ENCODE measurements at regions not wholly inside any gene's neighbourhood (a gene's known extent, or its start where the extent isn't known, plus 50 kb on each side); places are given as distances from the start of the nearest gene placed in this dataset.

DNA sequence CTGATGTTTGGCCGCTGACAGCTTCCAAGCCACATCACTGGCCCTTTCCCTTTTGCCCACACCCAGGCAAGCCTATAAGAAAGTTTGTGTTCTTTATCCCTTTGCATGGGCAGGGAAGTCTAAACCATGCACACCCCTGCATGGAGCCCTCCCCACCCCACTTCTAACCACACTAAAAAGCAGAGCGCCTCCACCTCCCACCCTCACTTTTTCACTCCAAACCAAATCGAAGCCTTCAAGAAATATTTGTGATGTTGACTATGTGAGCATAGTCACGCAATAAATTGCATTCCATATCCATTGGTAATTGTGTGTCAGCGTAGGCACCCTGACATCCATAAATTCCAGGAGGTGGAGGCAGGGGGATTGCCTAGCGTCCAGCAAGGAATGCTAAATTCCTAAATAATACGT is 104.4 kb upstream of the LSM14A start:
- no TSS peak for BruUV-seq (replicated peaks)
- ChIA-PET CTCF (no interaction called here), POLR2A (ENCODE audit: unreplicated experiment) (no interaction called here)
- no peaks in the 10 kb centered on the region for H3K79me2 ChIP-seq (ENCODE audit: low read depth)
- no peak overlapping the region for H3K4me3 ChIP-seq
- H3K9me2 ChIP-seq (ENCODE audit: insufficient read depth), result no peaks in the 10 kb centered on the region
- no peaks in the 10 kb centered on the region; the same call in 1 of the 2 replicates for H3F3A ChIP-seq (ENCODE audit: insufficient read depth, low read depth)
- TF ChIP-seq, protein P1, sequence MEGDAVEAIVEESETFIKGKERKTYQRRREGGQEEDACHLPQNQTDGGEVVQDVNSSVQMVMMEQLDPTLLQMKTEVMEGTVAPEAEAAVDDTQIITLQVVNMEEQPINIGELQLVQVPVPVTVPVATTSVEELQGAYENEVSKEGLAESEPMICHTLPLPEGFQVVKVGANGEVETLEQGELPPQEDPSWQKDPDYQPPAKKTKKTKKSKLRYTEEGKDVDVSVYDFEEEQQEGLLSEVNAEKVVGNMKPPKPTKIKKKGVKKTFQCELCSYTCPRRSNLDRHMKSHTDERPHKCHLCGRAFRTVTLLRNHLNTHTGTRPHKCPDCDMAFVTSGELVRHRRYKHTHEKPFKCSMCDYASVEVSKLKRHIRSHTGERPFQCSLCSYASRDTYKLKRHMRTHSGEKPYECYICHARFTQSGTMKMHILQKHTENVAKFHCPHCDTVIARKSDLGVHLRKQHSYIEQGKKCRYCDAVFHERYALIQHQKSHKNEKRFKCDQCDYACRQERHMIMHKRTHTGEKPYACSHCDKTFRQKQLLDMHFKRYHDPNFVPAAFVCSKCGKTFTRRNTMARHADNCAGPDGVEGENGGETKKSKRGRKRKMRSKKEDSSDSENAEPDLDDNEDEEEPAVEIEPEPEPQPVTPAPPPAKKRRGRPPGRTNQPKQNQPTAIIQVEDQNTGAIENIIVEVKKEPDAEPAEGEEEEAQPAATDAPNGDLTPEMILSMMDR (conservative IDR thresholded peaks at IDR 0.05), result no peak
- TF ChIP-seq EZH2 (IDR thresholded peaks at IDR 0.05; ENCODE audit: low read depth), result no peak
- H3K4me1 ChIP-seq (replicated peaks; ENCODE audit: insufficient read depth), result no peaks in the 10 kb centered on the region
- DNase-seq, result no peak
- H3K4me2 ChIP-seq, result no peak overlapping the region
- H3K9me3 ChIP-seq (ENCODE audit: insufficient read depth, low read depth), result no peaks in the 10 kb centered on the region
- H3K27ac ChIP-seq, result no peak overlapping the region
- peaks cover 60% of the 10 kb centered on the region for H3K27me3 ChIP-seq (ENCODE audit: insufficient read depth, low read depth)
- intact Hi-C loops (cut with micrococcal nuclease; ENCODE audit: unreplicated experiment), result no loop called here
- no peaks in the 10 kb centered on the region for H3K36me3 ChIP-seq (ENCODE audit: low read depth)
- no peak overlapping the region for H2AFZ ChIP-seq
- no peaks in the 10 kb centered on the region for H4K20me1 ChIP-seq (ENCODE audit: insufficient read depth)

DNA sequence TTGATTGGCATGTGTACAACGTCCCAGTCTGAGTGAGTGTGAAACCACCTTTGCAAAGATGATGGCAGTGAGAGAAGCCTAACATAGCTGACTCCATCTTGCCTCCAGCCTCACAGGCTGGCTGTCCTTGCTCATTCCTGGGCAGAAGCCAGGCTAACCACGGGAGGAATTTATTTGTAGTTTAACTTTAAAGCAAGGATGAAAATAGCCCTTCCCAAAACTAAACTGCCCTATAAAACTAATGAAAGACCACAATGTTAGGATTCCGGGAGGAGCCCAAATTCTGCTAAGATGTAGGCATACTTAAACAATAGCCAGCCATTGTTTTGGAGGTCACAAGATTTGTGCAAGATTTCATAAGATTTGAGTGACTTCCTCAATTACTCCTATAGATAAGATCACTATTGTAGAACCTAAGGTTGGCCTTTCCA is 96.6 kb upstream of the LSM14A start:
- Histone ChIP-seq H3K4me2 (no peak overlapping the region), H3K27ac (no peak overlapping the region), H4K20me1 (ENCODE audit: insufficient read depth) (no peaks in the 10 kb centered on the region), H3K79me2 (ENCODE audit: low read depth) (no peaks in the 10 kb centered on the region), H2AFZ (no peak overlapping the region), H3K27me3 (ENCODE audit: insufficient read depth, low read depth) (peaks cover 26% of the 10 kb centered on the region; the same call in 1 of the 2 replicates), H3K4me3 (no peak overlapping the region), H3K4me1 (replicated peaks; ENCODE audit: insufficient read depth) (no peaks in the 10 kb centered on the region), H3F3A (ENCODE audit: insufficient read depth, low read depth) (no peaks in the 10 kb centered on the region), H3K36me3 (ENCODE audit: low read depth) (no peaks in the 10 kb centered on the region), H3K9me3 (ENCODE audit: insufficient read depth, low read depth) (no peaks in the 10 kb centered on the region), H3K9me2 (ENCODE audit: insufficient read depth) (no peaks in the 10 kb centered on the region)
- no peak for DNase-seq
- no TSS peak for BruUV-seq (replicated peaks)
- POLR2A ChIA-PET (ENCODE audit: unreplicated experiment), result no interaction called here
- CTCF ChIA-PET, result no interaction called here
- TF ChIP-seq, protein P1 (conservative IDR thresholded peaks at IDR 0.05), result no peak
- TF ChIP-seq EZH2 (IDR thresholded peaks at IDR 0.05; ENCODE audit: low read depth), result no peak
- intact Hi-C loops (cut with micrococcal nuclease; ENCODE audit: unreplicated experiment), result no loop called here

DNA sequence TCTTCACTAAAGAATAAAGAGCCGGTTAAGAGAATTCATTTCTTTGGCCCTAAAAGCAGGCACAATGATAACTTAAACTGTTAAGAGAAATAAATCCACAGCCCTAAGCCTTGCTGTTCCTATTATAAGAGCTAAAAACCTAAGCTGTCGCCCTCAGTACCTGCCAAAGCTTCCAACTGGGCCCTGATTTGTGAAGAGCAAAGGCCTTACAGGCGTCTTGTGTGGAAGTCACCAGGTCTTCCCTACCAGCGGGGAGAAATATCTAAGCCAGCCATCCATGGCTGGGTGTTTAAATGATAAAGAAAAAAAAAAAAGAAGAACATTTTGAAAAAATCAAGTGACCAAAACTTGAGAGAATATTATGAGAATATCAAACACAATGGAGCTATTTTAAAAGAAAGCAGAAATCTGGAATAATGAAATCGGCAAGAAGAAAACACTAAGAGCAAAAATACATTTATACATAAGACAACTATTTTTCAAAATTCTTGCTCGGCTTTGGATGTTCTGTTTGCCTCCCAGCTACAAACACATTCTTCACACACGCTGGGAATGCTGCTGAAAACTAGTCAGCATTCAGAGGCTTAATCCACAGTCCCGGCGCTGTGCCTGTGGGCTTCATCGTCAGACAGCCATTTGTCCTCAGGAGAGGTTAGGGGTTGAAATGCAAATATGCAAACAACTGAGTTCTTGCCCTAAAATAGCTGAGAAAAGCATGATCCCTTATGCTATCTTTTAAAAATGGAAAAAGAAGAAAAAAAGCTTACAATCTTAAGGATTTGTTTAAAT is 89.8 kb upstream of the LSM14A start:
- Histone ChIP-seq H2AFZ (no peak overlapping the region), H3K36me3 (ENCODE audit: low read depth) (no peaks in the 10 kb centered on the region), H3K27ac (no peak overlapping the region), H3F3A (ENCODE audit: insufficient read depth, low read depth) (no peaks in the 10 kb centered on the region), H3K4me3 (no peak overlapping the region), H4K20me1 (ENCODE audit: insufficient read depth) (no peaks in the 10 kb centered on the region), H3K79me2 (ENCODE audit: low read depth) (no peaks in the 10 kb centered on the region), H3K4me2 (no peak overlapping the region), H3K4me1 (replicated peaks; ENCODE audit: insufficient read depth) (no peaks in the 10 kb centered on the region), H3K9me2 (ENCODE audit: insufficient read depth) (no peaks in the 10 kb centered on the region), H3K27me3 (ENCODE audit: insufficient read depth, low read depth) (peaks cover 59% of the 10 kb centered on the region), H3K9me3 (ENCODE audit: insufficient read depth, low read depth) (no peaks in the 10 kb centered on the region)
- BruUV-seq (replicated peaks), result no TSS peak
- intact Hi-C loops (cut with micrococcal nuclease; ENCODE audit: unreplicated experiment), result no loop called here
- CTCF ChIA-PET, result no interaction called here
- no peak for TF ChIP-seq EZH2 (IDR thresholded peaks at IDR 0.05; ENCODE audit: low read depth)
- TF ChIP-seq, protein P1 (conservative IDR thresholded peaks at IDR 0.05), result no peak
- DNase-seq, result no peak
- POLR2A ChIA-PET (ENCODE audit: unreplicated experiment), result no interaction called here
